Umbilical cord (tissue), 1 donor: ENCODE measurements at regions not wholly inside any gene's neighbourhood (a gene's known extent, or its start where the extent isn't known, plus 50 kb on each side); places are given as distances from the start of the nearest gene placed in this dataset.
A peak's percentile ranks its signal among the peaks of the same experiment; 100 is the strongest.

Source experiments
- DNase-seq: peaks from one replicate; pipeline ENCODE4 v3.0.0-alpha.2; 2015; ENCODE audit warnings: low spot score

DNA sequence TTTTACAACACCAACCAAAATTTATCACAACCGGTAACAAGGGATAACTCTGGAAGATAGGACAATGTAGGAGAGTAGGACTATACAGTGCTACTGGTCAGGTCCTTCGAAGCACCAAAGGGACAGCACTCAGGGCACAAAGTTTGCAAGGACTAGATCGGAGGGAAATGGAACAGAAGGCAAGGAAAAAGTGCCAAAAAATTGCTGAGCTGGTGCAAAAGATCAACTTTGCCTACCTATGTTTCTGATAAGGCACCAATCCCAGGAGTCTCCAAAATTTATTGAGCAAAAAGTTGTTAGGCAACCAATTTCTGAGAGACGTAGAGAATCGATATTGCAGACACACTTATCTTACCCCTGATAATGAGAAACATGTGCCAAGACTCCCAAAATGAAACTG is 160.0 kb upstream of the PLEKHA5 start:
- no peak for DNase-seq

DNA sequence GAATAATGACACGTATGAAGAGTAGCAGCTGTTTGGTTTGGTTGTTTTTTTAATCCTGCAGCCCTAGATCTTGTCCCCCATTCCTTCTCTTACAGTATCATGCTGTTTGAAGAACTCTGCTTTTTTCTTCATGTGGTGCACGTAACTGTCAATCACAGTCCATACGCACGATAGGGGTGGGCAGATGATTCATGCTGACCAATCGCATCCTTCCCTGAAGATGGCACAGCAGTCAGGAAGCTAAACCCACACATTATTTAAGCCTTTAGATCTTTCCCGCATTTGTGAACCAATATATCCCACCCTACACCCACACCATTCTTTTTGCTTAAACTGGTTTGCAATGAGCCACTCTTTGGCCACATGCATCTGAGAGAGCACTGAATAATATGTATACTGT is 158.9 kb upstream of the PLEKHA5 start:
- no peak for DNase-seq

DNA sequence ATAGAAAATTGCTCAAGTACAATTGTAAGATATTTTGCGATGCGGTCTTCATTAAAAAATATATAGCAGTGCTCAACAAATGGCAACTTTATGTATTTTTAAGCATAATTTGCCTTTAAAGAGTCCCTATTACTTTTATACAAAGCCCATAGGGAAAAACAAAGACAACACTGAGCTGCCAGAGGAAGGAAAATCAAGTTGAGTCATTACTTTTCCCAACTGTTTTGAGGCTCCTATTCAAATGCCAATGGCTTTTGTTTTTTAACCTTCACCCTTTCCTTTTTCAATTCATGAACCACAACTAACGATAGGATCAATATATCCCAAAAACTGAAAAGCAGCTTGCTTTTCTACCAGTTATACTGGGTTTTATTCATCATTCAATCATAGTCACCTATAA is 157.6 kb upstream of the PLEKHA5 start:
- DNase-seq, result no peak

DNA sequence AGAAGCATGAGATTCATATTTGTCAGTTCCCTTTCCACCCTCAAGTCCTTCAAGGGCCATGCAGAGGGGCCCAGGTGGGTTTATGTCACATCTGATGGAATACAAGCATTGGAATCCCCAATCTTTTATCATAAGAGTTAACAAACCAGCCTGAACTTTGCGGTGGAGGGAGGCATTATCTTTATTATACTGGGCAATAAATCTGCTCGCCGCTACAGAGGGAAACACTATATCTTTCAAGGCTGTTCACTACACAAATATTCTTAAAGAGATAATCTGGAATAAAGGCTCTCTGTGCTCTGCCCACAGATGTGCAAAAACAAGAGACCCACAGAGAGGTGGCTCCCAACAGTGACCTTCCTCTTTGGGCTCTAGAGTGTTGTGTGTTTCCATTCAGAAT is 153.6 kb upstream of the PLEKHA5 start:
- DNase-seq, result no peak

DNA sequence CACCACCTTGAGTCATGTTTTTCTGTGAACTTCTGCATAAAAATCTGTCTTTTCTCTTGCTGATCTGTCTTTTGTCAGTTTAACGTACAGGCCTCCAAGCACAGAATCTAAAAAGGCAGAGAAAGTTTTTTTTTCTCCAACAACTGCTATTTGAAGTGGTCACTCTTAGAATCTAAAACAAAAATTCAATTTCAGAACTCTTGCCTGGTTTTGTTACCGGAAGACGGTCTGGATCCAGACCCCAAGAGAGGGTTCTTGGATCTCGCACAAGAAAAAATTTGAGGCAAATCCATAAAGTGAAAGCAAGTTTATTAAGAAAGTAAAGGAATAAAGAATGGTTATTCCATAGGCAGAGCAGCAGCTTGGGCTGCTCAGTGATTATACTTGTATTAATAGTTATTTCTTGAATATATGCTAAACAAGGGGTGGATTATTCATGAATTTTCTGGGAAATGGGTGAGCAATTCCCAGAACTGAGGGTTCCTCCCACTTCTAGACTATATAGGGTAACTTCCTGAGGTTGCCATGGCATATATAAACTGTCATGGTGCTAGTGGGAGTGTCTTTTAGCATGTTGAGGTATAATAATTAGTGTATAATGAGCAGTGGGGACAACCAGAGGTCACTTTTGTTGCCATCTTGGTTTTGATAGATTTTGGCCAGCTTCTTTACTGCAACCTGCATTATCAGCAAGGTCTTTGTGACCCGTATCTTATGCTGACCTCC is 150.0 kb upstream of the PLEKHA5 start:
- DNase-seq, result peak; percentile 78

GRCh38 chr12:18981732-18982131 is 147.8 kb upstream of the PLEKHA5 start:
- no peak for DNase-seq

DNA sequence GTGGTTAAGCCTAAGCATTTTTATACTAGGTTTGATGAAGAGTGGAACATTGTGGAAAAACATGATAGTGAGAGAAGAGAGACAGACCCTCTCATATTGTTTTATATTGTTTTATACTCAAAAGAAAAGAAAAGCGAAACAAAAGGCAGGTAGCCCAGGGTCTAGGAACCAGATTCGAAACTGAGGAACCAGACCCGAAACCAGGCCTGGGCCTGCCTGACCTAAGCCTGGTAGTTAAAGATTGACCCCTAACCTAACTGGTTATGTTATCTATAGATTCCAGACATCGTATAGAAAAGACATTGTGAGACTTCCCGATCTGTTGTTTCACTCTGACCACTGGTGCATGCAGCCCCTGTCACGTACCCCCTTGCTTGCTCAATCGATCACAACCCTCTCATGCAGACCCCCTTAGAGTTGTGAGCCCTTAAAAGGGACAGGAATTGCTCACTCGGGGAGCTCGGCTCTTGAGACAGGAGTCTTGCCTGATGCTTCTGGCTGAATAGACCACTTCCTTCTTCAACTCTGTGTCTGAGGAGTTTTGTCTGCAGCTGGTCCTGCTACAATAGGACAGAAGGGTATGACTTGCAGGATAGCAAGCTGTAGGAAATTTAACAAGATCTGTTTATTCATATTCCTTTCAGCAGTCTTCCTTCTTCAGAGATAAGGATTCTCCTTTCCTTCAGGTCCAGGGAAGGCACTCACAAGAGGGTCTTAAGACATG is 147.1 kb upstream of the PLEKHA5 start:
- no peak for DNase-seq

DNA sequence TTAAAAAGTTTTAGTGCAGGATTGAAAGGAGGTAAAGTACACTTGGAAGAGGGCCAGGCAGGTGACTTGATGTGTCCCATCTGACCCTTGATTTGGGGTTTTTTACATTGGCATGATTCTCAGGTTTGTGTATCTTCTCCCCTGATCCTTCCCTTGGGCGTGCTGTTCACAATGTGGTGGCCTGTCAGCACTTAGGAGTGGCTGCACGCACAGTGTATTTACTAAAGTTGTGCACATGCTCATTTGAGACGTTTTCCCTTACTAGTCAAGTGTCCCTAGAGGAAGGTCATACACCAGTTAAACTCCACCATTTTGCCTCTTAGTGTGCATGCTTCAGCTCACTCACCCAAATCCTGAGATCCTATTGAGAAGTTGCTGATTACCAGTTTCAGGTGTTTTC is 145.7 kb upstream of the PLEKHA5 start:
- no peak for DNase-seq

GRCh38 chr12:18990856-18991255 is 138.7 kb upstream of the PLEKHA5 start:
- DNase-seq, result no peak

GRCh38 chr12:18992336-18992735 is 137.2 kb upstream of the PLEKHA5 start:
- DNase-seq, result no peak

DNA sequence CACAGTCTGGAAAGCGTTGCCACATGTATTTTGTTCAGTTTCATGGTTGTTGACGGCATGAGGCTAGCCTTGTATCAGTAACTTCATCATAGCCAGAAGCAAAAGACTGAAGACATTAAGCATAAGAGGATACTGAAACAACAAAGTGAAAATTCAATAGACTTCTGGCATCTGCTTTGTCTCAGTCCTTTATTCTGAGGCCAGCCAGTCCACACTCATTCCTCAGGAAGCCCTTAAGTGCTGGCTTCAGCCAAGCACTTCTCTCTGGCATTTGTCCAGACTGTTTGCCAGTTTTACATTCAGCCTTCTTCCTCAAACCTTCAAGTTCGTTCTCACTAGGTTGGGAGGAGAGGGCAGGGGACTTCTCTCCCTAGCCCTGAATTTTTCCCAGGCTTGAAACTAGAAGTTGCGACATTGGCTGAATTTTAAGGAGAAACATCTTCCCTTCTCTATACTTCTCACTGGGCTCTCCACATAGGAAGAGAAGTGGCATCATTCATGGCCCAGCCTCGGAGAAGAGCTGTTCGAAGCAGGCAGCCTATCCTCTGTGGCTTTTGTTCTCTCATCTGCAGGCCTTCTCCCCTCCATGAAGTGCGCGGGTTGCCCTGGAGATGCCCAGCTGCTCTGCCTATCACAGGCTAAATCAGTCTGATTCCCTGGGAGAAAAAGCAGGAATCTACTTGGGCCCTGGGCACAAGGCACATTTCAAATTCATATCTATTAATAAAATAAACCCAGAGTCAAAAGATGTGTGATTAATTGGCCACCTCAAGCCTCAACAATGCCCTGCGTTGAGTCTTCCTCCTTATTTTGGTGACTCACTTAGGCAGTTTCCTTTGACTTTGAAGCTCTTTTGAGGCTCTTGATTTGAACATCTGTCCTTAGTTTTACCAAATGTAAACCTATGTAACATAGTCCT is 130.9 kb upstream of the PLEKHA5 start:
- DNase-seq, result peak; percentile 86

DNA sequence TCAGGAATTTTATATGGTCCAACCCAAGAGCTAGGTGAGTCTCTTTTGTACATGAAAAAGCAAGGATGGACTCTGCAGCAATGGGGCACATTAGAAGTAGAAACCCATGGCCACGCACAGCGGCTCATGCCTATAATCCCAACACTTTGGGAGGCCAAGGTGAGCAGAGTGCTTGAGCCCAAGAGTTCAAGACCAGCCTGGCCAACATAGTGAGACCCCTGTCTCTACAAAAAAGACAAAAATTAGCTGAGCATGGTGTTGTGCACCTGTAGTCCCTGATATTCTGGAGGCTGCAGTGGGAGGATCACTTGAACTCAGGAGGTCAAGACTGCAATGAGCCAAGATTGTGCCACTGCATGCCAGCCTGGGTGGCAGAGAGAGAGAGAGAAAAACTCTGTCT is 128.7 kb upstream of the PLEKHA5 start:
- no peak for DNase-seq

DNA sequence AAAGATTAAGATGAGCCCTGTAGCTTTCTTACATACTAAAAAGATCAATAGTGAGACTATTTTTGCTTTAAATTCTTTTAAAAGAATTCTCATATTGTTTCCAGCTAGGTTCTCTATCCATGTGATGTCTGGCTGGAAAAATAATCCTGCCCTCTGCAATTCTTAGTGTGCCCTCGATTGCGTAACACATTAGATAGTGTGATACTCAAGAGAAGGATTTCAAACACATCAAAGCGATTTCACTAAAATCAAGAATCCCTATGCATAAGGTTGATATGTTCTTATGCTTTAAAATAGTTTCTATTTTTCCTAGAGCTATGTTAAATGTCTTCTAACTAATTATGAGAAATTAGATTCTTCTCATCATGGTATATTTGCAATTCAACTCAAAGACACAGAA is 127.3 kb upstream of the PLEKHA5 start:
- peak; percentile 88 for DNase-seq

DNA sequence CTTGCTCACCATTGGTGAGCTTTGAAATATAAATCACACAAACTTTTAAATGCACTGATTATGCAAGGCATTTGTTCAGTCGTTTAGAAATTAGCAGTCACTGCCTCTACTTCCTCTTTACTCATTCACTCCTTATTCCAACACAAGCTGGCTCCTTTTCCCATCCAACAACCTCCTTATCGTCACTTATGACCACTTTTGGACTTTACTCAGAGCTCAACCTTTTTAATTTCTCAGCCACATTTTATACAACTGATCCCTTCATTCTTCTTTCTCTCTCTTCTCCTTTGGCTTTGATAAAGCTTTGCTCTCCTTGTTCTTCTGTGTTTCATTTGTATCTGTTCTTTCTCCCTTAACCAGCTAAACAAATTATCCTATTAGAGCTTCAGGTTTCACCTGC is 126.4 kb upstream of the PLEKHA5 start:
- no peak for DNase-seq

GRCh38 chr12:19003987-19004619 is 125.4 kb upstream of the PLEKHA5 start:
- no peak for DNase-seq

- DNase-seq, result no peak
Measured at GRCh38 chr12:19005257-19005801, 124.2 kb upstream of the PLEKHA5 start.

DNA sequence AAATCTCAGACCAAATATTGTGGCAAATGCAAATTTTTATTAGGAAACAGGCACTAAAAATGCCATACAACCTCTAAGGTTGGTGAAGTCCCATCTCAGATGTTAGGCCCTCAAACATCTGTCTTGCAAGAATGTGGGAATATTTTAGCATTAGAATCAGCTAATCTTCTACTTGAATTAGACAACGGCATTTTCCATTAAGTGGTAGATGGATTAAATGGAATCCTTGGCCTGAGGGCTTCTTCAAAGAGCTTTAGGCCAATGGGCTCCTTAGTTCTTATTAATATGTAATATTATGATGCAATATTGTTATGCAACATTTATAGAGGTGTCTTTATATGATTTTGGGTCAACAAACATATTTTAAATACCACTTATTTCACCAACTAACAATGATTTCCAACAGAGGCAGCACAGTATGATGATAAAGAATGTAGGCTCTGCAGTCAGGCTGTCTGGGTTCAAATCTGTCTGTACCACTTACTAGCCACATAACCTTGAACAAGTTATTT is 122.9 kb upstream of the PLEKHA5 start:
- no peak for DNase-seq

GRCh38 chr12:19008102-19008501 is 121.4 kb upstream of the PLEKHA5 start:
- no peak for DNase-seq

DNA sequence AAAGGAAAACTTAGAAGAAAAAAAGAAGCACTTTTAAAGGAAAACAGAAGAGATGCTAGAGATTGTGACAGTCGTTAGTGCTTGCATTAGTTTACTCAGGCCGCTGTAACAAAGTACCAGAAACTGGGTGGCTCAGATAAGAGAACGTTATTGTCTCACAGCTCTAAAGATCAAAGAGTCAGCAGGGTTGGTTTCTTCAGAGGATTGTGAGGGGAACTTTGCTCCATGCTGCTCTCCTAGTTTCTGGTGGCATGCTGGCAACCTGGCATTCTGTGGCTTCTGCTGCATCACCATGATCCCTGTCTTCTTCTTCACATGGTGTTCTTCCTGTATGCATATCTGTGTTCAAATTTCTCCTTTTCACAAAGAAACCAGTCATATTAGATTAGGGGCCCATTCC is 119.4 kb upstream of the PLEKHA5 start:
- DNase-seq, result no peak

- DNase-seq, result no peak
Measured at GRCh38 chr12:19010726-19011125, 118.8 kb upstream of the PLEKHA5 start.

DNA sequence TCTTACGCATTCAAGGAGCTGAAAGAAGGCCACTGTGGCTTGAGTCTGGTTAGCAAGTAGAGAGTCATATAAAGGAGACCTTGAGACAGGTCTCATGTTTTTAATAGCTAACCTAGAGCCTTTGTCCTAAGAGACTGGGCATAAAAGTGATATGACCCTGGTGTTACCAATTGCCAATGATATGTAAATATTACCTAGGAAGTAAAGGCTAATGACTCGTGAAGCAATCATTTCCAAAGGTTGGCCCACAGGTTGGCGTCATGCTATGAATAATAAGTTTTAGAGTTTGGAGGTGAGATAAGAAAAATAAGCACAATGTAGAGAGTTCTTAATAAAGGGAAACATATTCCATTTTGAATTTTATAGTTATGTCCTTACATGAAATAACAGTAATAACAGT is 116.6 kb upstream of the PLEKHA5 start:
- DNase-seq, result no peak
